ENCODE measurements at regions not wholly inside any gene's neighbourhood (a gene's known extent, or its start where the extent isn't known, plus 50 kb on each side); places are given as distances from the start of the nearest gene placed in this dataset.
"Not testable (repeated sequence)": the region's sequence is repeated elsewhere in the genome, so short reads cannot be mapped to it uniquely, and the experiment has no call there.

- peak; percentile 86 for DNase-seq (ENCODE audit: low read depth)
Measured at GRCh38 chr2:54065411-54065810, 50.0 kb upstream of the ACYP2 start.

GRCh38 chr2:54063967-54064535 is 51.4 kb upstream of the ACYP2 start:
- DNase-seq (ENCODE audit: low read depth), result no peak

GRCh38 chr2:54062401-54062800 is 53.0 kb upstream of the ACYP2 start:
- DNase-seq (ENCODE audit: low read depth), result no peak

GRCh38 chr2:54061272-54061671 is 54.1 kb upstream of the ACYP2 start:
- DNase-seq (ENCODE audit: low read depth), result no peak

DNA sequence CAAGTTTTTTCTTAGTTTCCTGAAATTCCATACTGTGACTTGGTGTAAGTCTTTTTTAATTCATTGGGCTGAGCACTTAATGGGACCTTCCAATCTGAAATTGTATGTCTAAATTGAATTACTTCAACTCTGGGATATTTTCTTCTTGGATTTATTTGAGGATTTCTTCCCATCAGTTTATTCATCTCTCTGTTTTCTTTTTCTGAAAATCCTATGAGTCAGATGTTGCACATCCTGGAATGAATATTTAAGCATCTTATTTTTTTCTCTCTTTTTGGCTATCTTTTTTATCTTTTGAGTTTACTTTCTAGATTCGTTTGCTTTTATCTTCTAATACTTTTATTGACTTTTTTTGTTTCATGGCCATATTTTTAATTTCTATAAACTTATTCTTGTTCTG is 55.4 kb upstream of the ACYP2 start:
- DNase-seq (ENCODE audit: low read depth), result peak; percentile 25

DNA sequence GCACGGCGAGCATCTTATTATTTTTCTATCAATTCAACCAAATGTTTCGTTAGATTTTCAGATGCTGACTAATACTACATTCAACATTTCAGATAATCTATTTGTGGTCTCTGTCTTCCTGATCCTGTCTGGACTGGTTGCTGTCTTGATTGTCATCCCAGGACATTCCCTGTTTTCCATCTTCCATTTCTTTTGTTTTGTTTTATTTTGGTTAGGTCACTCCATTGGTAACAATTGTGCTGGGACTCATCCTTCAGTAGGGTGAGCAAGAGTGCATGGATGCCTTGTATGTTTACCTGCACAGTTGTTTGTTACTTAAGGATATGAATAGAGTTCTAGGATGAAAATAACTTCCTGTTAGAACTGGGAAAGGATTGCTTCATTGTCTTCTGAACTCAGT is 55.9 kb upstream of the ACYP2 start:
- no peak for DNase-seq (ENCODE audit: low read depth)

GRCh38 chr2:54058449-54058848 is 57.0 kb upstream of the ACYP2 start:
- no peak for DNase-seq (ENCODE audit: low read depth)

DNA sequence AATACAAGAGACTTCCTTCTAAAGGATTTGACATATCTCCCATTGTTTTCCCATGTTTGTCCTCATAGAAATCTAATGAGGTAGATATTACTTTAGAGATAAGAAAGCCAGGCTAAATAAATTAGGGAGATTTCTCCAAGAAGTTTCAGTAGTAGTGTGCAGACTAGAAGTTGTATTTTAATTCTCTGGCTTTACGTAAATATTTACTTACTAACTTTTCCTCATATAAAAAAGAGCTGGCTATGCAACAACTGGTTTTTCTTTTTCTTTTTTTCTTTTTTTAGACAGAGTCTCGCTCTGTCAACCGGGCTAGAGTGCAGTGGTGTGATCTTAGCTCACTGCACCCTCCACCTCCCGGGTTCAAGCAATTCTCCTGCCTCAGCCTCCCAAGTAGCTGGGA is 60.6 kb upstream of the ACYP2 start:
- DNase-seq (ENCODE audit: low read depth), result no peak

GRCh38 chr2:54054271-54054670 is 61.1 kb upstream of the ACYP2 start:
- DNase-seq (ENCODE audit: low read depth), result no peak

GRCh38 chr2:54053830-54054229 is 61.6 kb upstream of the ACYP2 start:
- no peak for DNase-seq (ENCODE audit: low read depth)

GRCh38 chr2:54052825-54053718 is 62.3 kb upstream of the ACYP2 start:
- no peak for DNase-seq (ENCODE audit: low read depth)

GRCh38 chr2:54050445-54050844 is 65.0 kb upstream of the ACYP2 start:
- no peak for DNase-seq (ENCODE audit: low read depth)

DNA sequence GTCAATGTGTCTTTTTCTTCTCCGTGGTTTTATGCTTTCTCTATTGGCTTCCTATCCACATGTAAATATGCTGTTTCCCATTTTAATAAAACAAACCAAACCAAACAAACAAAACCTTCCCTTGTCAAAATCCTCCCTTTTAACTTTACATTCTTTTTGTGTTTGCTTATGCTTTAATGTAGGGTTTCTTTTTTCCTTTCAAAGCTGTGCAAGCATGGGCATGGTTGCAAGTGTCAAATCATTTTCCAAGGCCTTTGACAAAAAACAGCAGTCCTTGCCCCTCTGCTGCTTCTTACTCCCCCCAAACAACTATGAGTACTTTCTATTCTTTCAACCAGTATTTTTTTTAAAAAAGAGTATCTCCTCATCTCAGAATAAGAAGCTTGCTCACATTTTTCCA is 66.0 kb upstream of the ACYP2 start:
- DNase-seq (ENCODE audit: low read depth), result no peak

DNA sequence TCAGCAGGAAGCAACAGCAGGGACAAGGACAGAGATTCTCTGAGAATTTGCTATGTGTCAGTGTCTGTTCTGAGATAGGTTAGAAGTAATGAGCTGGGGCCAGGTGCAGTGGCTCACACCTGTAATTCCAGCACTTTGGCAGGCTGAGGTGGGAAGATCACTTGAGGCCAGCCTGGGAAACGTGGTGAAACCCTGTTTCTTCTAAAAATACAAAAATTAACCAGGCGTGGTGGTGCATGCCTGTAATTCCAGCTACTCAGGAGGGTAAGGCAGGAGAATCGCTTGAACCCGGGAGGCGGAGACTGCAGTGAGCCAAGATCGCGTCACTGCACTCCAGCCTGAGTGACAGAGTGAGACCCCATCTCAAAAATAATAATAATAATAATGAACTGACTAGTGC is 66.5 kb upstream of the ACYP2 start:
- not testable (repeated sequence) for DNase-seq (ENCODE audit: low read depth)

DNA sequence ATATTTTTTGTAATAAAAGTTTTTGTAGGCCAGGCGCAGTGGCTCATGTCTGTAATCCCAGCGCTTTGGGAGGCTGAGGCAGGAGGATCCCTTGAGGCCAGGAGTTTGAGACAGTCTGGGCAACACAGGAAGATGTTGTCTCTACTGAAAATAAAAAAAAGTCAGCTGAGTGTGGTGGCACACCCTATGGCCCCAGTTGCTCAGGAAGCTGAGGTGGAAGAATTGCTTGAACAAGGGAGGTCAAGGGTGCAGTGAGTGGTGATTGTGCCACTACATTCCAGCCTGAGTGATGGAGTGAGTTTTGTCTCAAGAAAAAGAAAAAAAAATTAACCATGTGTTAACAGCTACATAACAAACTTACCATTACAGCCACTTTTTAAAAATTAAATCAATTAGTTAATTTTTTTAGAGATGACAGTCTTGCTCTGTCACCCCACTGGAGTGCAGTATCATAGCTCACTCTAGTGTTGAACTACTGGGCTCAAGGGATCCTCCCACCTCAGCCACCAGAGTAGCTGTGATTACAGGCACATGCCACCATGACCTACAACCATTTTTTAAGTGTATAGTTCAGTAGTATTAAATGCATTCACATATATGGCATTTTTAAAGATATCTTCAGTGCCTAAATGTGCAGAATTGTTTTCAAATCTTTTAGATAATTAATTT is 67.2 kb upstream of the ACYP2 start:
- no peak for DNase-seq (ENCODE audit: low read depth)

DNA sequence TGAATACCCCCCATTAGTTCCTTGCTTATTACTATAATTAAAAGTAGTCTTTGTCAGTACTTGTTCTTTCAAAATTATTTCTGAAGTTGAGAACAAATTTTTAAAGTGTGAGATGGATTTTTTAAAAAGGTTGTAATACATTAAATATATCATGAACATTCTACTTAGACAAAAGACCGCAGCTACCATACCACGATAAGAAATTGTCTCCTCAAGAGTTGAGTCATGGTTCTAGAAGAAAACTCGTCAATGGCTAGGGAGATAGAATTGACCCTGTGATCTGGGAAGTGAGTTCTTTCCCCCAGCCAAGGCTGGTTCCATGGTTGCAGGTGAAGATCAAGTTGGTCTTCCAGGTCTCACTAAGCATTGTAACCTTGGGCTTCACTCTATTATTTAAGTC is 67.8 kb upstream of the ACYP2 start:
- DNase-seq (ENCODE audit: low read depth), result no peak

DNA sequence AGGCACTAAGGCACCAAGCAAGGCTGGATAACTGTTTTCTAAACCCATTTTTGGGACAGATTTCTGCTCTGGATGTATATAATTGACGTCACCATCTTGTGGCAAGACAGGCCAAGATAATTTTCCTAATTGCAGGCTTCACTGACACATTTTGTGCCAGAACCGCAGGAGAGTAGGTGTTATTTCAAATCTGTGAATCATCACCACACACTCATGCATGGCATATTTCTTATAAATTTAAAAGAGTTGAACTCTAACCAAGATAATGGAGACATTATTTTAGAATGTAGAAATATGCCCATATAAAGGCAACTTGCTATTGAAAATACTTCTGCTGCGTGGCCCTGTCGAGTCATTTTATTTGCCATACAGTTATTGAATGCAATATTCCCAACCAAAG is 68.3 kb upstream of the ACYP2 start:
- no peak for DNase-seq (ENCODE audit: low read depth)

DNA sequence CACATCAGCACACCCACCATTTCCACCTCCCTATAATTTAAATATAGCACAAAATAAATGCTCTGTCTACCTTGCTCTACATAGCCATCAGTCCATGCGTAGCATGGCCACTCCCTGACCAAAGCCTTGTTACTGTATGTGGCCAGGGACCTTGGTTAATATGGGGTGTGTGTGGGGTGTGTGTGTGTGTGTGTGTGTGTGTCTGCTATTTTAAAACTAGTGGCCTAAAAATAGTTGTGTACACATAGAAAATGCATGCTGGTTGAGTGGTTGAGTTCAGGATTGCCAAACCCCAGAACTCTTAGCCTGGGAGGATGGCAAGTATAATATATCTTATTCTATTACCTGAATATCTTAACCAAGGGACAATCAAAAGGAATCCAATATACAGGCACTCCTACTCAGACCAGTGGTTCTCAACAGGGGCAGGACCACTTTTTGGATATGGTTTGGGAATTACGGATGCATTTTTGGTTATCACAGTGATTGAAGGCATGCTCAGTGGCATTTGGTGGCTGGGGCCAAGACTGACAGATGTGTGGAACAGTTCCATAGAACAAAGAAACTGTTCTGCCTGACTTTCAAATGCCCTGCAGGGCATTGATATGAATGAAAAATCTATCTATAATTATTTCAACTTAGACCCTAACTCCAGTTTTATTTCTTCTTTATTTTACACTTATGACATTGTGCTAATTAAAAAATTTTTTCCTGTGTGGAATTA is 72.3 kb upstream of the PSME4 start:
- DNase-seq (ENCODE audit: low read depth), result no peak

DNA sequence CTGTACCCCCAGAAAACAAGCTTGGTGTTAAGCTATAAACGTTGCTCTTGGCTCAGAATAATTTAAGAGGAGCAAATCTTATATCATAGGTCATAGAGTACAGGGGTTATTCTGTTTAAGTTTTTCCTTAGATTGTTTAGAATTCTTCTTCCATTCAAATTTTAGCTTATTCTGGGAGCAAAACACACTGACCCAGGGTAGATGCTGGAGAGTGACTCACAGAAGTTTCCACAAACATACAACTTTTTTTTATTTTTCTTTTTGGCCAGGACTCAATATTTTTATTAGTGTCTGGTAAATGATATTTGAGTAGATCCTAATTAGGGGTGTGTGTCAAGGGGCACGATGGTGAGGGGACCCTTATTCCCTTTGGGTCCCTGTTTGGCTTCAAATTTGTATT is 71.5 kb upstream of the PSME4 start:
- DNase-seq (ENCODE audit: low read depth), result peak; percentile 30

- no peak for DNase-seq (ENCODE audit: low read depth)
Measured at GRCh38 chr2:54041135-54041534, 70.3 kb upstream of the PSME4 start.

GRCh38 chr2:54040685-54041084 is 69.9 kb upstream of the PSME4 start:
- DNase-seq (ENCODE audit: low read depth), result no peak

DNA sequence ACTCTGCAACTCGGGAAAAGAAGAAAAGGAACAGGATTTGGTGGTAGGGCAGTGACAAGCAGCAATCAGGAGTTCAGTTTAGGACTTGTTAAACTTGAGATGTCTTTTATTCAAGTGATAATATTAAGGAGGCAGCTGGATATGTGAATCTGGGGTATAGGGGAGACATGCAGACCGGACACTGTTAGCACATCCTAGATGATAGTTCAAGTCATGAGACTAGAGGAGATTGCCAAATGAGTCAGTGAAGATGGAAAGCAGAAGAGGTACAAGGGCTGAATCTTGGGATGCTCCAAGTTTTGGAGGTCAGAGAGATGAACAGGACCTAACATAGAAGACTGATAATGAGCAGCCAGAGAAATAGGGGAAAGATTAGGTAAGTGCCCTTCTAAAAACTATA is 69.5 kb upstream of the PSME4 start:
- DNase-seq (ENCODE audit: low read depth), result no peak

GRCh38 chr2:54038835-54039234 is 68.0 kb upstream of the PSME4 start:
- DNase-seq (ENCODE audit: low read depth), result no peak

All from iris pigment epithelial cell (primary cell).